RWPE2 (cell line): ENCODE measurements at regions not wholly inside any gene's neighbourhood (a gene's known extent, or its start where the extent isn't known, plus 50 kb on each side); places are given as distances from the start of the nearest gene placed in this dataset.

Experiments used
- ATAC-seq: fragments of 200-7000 bp; cut with Tn5 transposase; 3 replicates; pipeline ENCODE4 v1.9.1; 2021; ENCODE audit warnings: low read depth
- DNase-seq: peaks from one replicate; pipeline ENCODE4 v3.0.0-alpha.2; 2020; ENCODE audit warnings: low spot score
- H3K27ac ChIP-seq: fragments of 450-650 bp; 2 replicates; pipeline ENCODE4 v1.5.1; 2017; ENCODE audit warnings: mild to moderate bottlenecking; ENCODE audit not compliant: poor library complexity, severe bottlenecking
- H3K27me3 ChIP-seq: fragments of 250-450 bp; sonication (Bioruptor Pico); 2 replicates; pipeline ENCODE4 v1.5.1; 2021; ENCODE audit warnings: mild to moderate bottlenecking, moderate library complexity; ENCODE audit not compliant: insufficient read depth, poor library complexity, severe bottlenecking
- H3K36me3 ChIP-seq: fragments of 250-450 bp; sonication (Bioruptor Pico); 2 replicates; pipeline ENCODE4 v1.5.1; 2020; ENCODE audit warnings: low read depth, mild to moderate bottlenecking, moderate library complexity
- H3K4me1 ChIP-seq: fragments of 250-450 bp; sonication (Bioruptor Pico); 2 replicates; pipeline ENCODE4 v1.5.1; 2021; ENCODE audit warnings: mild to moderate bottlenecking, moderate library complexity; ENCODE audit not compliant: insufficient read depth, poor library complexity, severe bottlenecking
- H3K4me3 ChIP-seq: fragments of 250-450 bp; sonication (Bioruptor Pico); 2 replicates; pipeline ENCODE4 v1.5.1; 2021; ENCODE audit warnings: mild to moderate bottlenecking, moderate library complexity; ENCODE audit not compliant: severe bottlenecking
- H3K9me3 ChIP-seq: fragments of 250-450 bp; sonication (Bioruptor Pico); 2 replicates; pipeline ENCODE4 v1.5.1; 2021; ENCODE audit warnings: mild to moderate bottlenecking, moderate library complexity; ENCODE audit not compliant: severe bottlenecking
- CTCF ChIP-seq: fragments of 450-650 bp; IDR thresholded peaks from one replicate; pipeline ENCODE4 v1.5.1; 2017; ENCODE audit warnings: mild to moderate bottlenecking, moderate library complexity; ENCODE audit not compliant: poor library complexity, severe bottlenecking

GRCh38 chr5:117880932-117881331 lies 1107.4 kb downstream of the DTWD2 start:
- Histone ChIP-seq H3K27me3 (no peaks in the 10 kb centered on the region), H3K9me3 (no peaks in the 10 kb centered on the region), H3K4me1 (no peaks in the 10 kb centered on the region), H3K36me3 (no peaks in the 10 kb centered on the region), H3K27ac (no peak overlapping the region), H3K4me3 (no peak overlapping the region)
- no peak for ATAC-seq
- no peak for TF ChIP-seq CTCF
- no peak for DNase-seq

GRCh38 chr5:117877731-117878130 lies 1110.6 kb downstream of the DTWD2 start:
- Histone ChIP-seq H3K36me3 (no peaks in the 10 kb centered on the region), H3K27me3 (no peaks in the 10 kb centered on the region), H3K4me3 (no peak overlapping the region), H3K9me3 (no peaks in the 10 kb centered on the region), H3K4me1 (no peaks in the 10 kb centered on the region), H3K27ac (no peak overlapping the region)
- ATAC-seq (no peak), DNase-seq (no peak)
- TF ChIP-seq CTCF = no peak

GRCh38 chr5:117872798-117873368 lies 1115.5 kb downstream of the DTWD2 start:
- Histone ChIP-seq H3K36me3 (no peaks in the 10 kb centered on the region), H3K9me3 (no peaks in the 10 kb centered on the region), H3K4me3 (no peak overlapping the region), H3K27me3 (no peaks in the 10 kb centered on the region), H3K4me1 (no peaks in the 10 kb centered on the region), H3K27ac (no peak overlapping the region)
- TF ChIP-seq CTCF = no peak
- DNase-seq = no peak
- no peak for ATAC-seq

- Histone ChIP-seq H3K27ac (no peak overlapping the region), H3K9me3 (no peaks in the 10 kb centered on the region), H3K4me3 (no peak overlapping the region), H3K4me1 (no peaks in the 10 kb centered on the region), H3K36me3 (no peaks in the 10 kb centered on the region), H3K27me3 (peaks cover 3% of the 10 kb centered on the region)
- DNase-seq (no peak), ATAC-seq (no peak)
- TF ChIP-seq CTCF = no peak
Observed at GRCh38 chr5:117869596-117869995, 1118.8 kb downstream of the DTWD2 start.

GRCh38 chr5:117863586-117864296 lies 1124.6 kb downstream of the DTWD2 start:
- no peak overlapping the region for H3K27ac ChIP-seq
- H3K4me1 ChIP-seq = no peaks in the 10 kb centered on the region
- H3K4me3 ChIP-seq = no peak overlapping the region
- TF ChIP-seq CTCF = no peak
- no peaks in the 10 kb centered on the region for H3K36me3 ChIP-seq
- DNase-seq (no peak), ATAC-seq (no peak)
- H3K27me3 ChIP-seq = peaks cover 6% of the 10 kb centered on the region
- H3K9me3 ChIP-seq = no peaks in the 10 kb centered on the region
